ENCODE measurements at regions not wholly inside any gene's neighbourhood (a gene's known extent, or its start where the extent isn't known, plus 50 kb on each side); places are given as distances from the start of the nearest gene placed in this dataset.
A peak's percentile ranks its signal among the peaks of the same experiment; 100 is the strongest.

GRCh38 chr21:38753114-38753513 lies 52.6 kb upstream of the ETS2 start:
- Histone ChIP-seq H3K27me3 (ENCODE audit: insufficient read depth, poor library complexity, severe bottlenecking) (no peaks in the 10 kb centered on the region), H3K27ac (replicated peaks) (peak overlapping the region; percentile 7; the same call in 1 of the 2 replicates), H3K4me3 (replicated peaks; ENCODE audit: insufficient read depth, low read length) (no peak overlapping the region)
- no peak for DNase-seq (ENCODE audit: low read depth in 1 of 2, low spot score in 1 of 2)
- no peak for TF ChIP-seq GABPA (IDR thresholded peaks at IDR 0.05; ENCODE audit: low read depth)
- TF ChIP-seq SPI1 (IDR thresholded peaks at IDR 0.05; ENCODE audit: borderline replicate concordance, low read depth): no peak
- no peak for TF ChIP-seq REST (IDR thresholded peaks at IDR 0.05; ENCODE audit: insufficient replicate concordance, low read depth)
- no peak for TF ChIP-seq POLR2AphosphoS5 (IDR thresholded peaks at IDR 0.05; ENCODE audit: low read depth)
- no peak for TF ChIP-seq CTCF (IDR thresholded peaks at IDR 0.05; ENCODE audit: insufficient read depth, low read length)

- no peak for DNase-seq (ENCODE audit: low read depth in 1 of 2, low spot score in 1 of 2)
- H3K27ac ChIP-seq (replicated peaks): peak overlapping the region; percentile 7; the same call in 1 of the 2 replicates
- TF ChIP-seq REST (IDR thresholded peaks at IDR 0.05; ENCODE audit: insufficient replicate concordance, low read depth): no peak
- TF ChIP-seq SPI1 (IDR thresholded peaks at IDR 0.05; ENCODE audit: borderline replicate concordance, low read depth): 0 out of 2 replicates have a peak, but pooled peaks have one; percentile 7
- no peaks in the 10 kb centered on the region for H3K27me3 ChIP-seq (ENCODE audit: insufficient read depth, poor library complexity, severe bottlenecking)
- H3K4me3 ChIP-seq (replicated peaks; ENCODE audit: insufficient read depth, low read length): no peak overlapping the region
Measured at GRCh38 chr21:38753557-38753971, 52.2 kb upstream of the ETS2 start.
